ENCODE measurements at regions not wholly inside any gene's neighbourhood (a gene's known extent, or its start where the extent isn't known, plus 50 kb on each side); places are given as distances from the start of the nearest gene placed in this dataset.

GRCh38 chrX:68897118-68897945, 68.5 kb downstream of the EFNB1 start:
- peaks cover 12% of the 10 kb centered on the region for H3K4me1 Mint-ChIP-seq (ENCODE audit: unreplicated experiment)
- no peaks in the 10 kb centered on the region for H3K27me3 Mint-ChIP-seq (ENCODE audit: unreplicated experiment)
- no peaks in the 10 kb centered on the region for H3K36me3 Mint-ChIP-seq (ENCODE audit: unreplicated experiment)
- H3K9me3 Mint-ChIP-seq (ENCODE audit: unreplicated experiment): no peaks in the 10 kb centered on the region
- no peak overlapping the region for H3K27ac Mint-ChIP-seq (ENCODE audit: unreplicated experiment)
- TF ChIP-seq CTCF (IDR thresholded peaks at IDR 0.05): no peak
- no peak for DNase-seq (ENCODE audit: extremely low spot score, unreplicated experiment)
- no peak overlapping the region for H3K4me3 Mint-ChIP-seq (ENCODE audit: unreplicated experiment)

- H3K36me3 Mint-ChIP-seq (ENCODE audit: unreplicated experiment): no peaks in the 10 kb centered on the region
Observed at GRCh38 chrX:68896581-68896980, 67.8 kb downstream of the EFNB1 start.

GRCh38 chrX:68895778-68896177, 67.0 kb downstream of the EFNB1 start:
- Mint-ChIP-seq H3K36me3 (ENCODE audit: unreplicated experiment) (no peaks in the 10 kb centered on the region), H3K27ac (ENCODE audit: unreplicated experiment) (no peak overlapping the region)
- no peak for DNase-seq (ENCODE audit: extremely low spot score, unreplicated experiment)

More at GRCh38 chrX:68896581-68896980, 67.8 kb downstream of the EFNB1 start:
- peaks cover 12% of the 10 kb centered on the region for H3K4me1 Mint-ChIP-seq (ENCODE audit: unreplicated experiment)
- no peak overlapping the region for H3K27ac Mint-ChIP-seq (ENCODE audit: unreplicated experiment)
- no peaks in the 10 kb centered on the region for H3K27me3 Mint-ChIP-seq (ENCODE audit: unreplicated experiment)
- no peak for DNase-seq (ENCODE audit: extremely low spot score, unreplicated experiment)
- H3K9me3 Mint-ChIP-seq (ENCODE audit: unreplicated experiment): no peaks in the 10 kb centered on the region
- no peak for TF ChIP-seq CTCF (IDR thresholded peaks at IDR 0.05)
- no peak overlapping the region for H3K4me3 Mint-ChIP-seq (ENCODE audit: unreplicated experiment)

GRCh38 chrX:68895341-68895755, 66.5 kb downstream of the EFNB1 start:
- Mint-ChIP-seq H3K27ac (ENCODE audit: unreplicated experiment) (no peak overlapping the region), H3K9me3 (ENCODE audit: unreplicated experiment) (no peaks in the 10 kb centered on the region), H3K36me3 (ENCODE audit: unreplicated experiment) (no peaks in the 10 kb centered on the region), H3K27me3 (ENCODE audit: unreplicated experiment) (peaks cover 5% of the 10 kb centered on the region), H3K4me3 (ENCODE audit: unreplicated experiment) (no peak overlapping the region), H3K4me1 (ENCODE audit: unreplicated experiment) (peaks cover 12% of the 10 kb centered on the region)
- no peak for TF ChIP-seq CTCF (IDR thresholded peaks at IDR 0.05)
- no peak for DNase-seq (ENCODE audit: extremely low spot score, unreplicated experiment)

More at GRCh38 chrX:68895778-68896177, 67.0 kb downstream of the EFNB1 start:
- Mint-ChIP-seq H3K9me3 (ENCODE audit: unreplicated experiment) (no peaks in the 10 kb centered on the region), H3K4me3 (ENCODE audit: unreplicated experiment) (no peak overlapping the region), H3K27me3 (ENCODE audit: unreplicated experiment) (peaks cover 4% of the 10 kb centered on the region), H3K4me1 (ENCODE audit: unreplicated experiment) (peaks cover 12% of the 10 kb centered on the region)
- no peak for TF ChIP-seq CTCF (IDR thresholded peaks at IDR 0.05)

GRCh38 chrX:68894513-68895340, 65.9 kb downstream of the EFNB1 start:
- H3K9me3 Mint-ChIP-seq (ENCODE audit: unreplicated experiment): no peaks in the 10 kb centered on the region
- no peak overlapping the region for H3K27ac Mint-ChIP-seq (ENCODE audit: unreplicated experiment)
- TF ChIP-seq CTCF (IDR thresholded peaks at IDR 0.05): no peak
- peaks cover 5% of the 10 kb centered on the region for H3K27me3 Mint-ChIP-seq (ENCODE audit: unreplicated experiment)
- DNase-seq (ENCODE audit: extremely low spot score, unreplicated experiment): no peak
- peaks cover 12% of the 10 kb centered on the region for H3K4me1 Mint-ChIP-seq (ENCODE audit: unreplicated experiment)
- H3K4me3 Mint-ChIP-seq (ENCODE audit: unreplicated experiment): no peak overlapping the region
- no peaks in the 10 kb centered on the region for H3K36me3 Mint-ChIP-seq (ENCODE audit: unreplicated experiment)
